ENCODE measurements at regions not wholly inside any gene's neighbourhood (a gene's known extent, or its start where the extent isn't known, plus 50 kb on each side); places are given as distances from the start of the nearest gene placed in this dataset.

DNA sequence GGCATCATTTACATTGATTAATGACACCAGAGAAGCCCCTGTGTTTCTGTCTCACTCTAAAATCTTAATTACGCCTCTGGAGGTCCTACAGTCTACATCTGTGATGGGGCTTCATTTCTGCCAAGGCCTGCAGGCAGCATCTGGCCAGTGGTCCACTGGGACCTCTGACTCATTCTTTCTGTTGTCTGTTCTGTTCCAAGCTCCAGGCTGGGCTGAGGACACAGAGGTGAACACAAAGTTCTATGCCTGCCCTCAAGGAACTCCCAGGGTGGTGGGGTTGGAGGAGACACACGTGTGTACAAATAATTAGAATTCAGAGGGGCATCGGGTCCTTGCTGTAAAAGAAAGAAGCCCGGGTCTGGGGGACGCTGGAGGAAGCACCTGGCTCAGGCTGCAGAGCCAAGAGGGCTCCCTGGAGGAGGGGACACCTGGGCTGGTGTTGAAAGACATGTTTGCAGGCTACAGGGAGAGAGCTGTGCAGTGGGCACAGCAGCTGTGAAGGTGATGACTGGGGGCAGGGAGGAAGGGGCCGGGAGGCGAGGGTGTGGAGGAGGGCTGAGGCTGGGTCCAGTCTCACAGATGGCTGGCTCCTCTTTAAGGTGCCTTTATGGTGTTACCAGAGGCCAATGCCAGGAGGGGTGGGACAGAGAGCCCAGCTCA lies 103.3 kb upstream of the PRR23E start:
- peak; percentile 58 to 93 (median 86) for DNase-seq

DNA sequence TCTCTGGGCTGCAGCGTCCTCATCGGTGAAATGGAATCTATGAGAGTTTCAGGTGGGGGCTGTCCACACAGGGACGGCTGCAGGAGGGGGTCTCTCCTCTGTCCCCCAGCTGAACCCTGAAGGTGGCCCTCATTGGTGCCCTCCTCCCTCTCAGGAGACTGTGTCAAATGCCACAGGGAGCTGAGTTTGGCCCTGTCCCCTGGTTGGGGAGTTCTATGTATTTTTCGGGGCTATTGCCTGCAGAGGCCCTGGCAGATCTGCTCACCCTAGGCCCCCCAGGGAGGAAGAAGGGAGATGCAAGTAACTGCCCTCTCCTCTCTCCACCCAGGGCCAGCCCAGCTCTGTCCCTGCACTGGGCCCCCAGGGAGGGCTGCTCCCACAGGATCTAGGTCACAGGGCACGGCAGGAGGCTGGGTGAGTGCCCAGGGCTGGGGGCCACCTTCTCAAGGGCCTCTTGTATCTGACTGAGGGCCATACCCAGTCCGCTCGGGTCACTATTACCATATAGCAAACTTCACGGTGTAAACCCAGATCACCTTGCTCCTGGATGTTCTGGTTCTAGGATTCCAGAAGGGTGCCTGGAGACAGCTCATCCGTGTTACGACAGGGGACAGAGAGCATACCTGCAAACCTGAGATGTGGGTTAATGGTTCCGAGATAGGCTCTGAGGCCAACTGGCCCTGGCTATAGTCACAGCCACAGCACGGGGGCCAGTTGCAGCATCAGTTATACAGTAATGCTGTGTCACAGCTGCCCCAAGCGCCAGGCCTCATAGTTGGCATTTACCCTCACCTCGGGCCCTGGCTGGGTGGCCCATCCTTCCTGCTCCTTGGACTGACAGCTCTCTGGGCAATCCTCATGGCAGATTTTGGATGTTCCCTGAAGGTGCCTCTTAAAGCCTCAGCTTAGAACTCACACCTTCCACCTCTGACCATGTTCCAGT lies 102.4 kb upstream of the PRR23E start:
- no peak for DNase-seq

DNA sequence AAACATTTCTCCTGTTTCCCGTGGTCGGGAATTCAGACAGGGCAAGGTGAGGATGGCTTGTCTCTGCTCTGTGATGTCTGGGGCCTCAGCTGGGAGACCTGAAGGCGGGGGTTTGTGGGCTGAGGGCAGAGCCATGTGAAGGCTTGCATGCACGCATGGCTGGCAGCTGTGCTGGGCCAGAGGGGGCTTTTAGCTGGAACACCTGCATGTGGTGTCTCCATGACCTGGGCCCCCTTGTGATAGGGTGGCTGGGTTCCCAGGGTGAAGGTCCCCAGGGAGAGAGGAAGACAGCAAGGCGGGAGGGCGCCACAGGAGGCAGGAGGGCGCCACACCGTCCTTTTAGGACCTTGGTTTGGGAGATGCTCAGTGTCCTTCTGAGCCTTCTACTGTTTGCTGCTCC lies 101.6 kb upstream of the PRR23E start:
- no peak for DNase-seq

DNA sequence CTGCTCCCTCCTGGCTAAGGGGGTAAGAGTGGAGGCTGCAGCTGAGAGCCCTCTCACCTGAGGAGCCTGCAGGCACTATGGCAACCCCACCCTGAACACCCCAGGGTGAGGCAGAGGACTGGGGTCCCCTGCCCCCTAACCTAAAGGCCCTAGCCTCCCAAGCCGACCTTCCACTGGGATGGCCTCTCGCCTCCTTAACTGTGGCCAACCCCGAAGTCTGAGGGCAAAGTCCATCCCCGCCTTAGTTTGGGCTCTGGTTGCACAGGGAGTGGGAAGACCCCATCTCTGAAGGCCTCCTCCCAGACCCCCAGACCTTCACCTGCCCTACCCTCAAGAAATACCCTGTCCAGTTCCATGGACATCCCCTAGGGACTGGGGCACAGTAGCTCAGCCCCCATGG lies 100.6 kb upstream of the PRR23E start:
- DNase-seq: no peak

DNA sequence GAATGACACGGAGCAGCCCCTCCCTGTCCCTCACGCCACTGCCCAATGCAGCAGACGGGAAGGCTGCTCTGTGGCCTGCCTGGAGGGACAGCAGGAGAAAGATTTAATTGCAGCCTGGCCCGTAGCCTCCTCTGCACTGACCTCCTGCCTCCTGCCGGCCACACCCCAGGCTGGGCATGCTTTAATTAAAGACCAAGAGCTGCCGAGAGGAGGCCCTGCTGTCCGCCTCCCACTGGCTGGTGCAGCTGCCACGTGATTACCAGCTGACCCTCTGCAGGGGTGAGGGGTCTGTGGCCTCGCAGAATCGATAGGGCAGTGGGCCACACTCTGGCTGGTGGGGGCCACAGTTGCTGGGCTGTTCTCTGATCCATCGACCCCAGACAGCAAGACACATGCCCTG lies 100.2 kb upstream of the PRR23E start:
- no peak for DNase-seq

DNA sequence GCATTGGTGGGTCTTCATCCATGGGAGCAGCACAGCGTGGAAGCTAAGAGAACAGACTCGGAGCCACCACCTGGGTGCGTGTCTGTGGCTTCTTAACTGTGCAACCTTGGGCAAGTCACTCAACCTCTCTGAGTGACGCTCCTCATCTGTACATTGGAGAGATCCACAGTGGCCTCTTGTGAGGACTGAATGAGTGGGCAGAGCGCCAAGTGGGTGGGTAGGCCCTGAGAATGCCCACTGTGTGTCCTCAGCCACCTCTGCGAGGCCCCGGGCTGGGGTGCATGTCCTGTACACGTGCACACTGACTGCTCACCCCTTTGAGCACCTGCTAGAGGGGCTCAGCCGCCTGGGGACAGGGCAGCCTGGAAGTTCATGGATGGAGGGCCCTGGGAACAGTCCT lies 99.6 kb upstream of the PRR23E start:
- DNase-seq: no peak

DNA sequence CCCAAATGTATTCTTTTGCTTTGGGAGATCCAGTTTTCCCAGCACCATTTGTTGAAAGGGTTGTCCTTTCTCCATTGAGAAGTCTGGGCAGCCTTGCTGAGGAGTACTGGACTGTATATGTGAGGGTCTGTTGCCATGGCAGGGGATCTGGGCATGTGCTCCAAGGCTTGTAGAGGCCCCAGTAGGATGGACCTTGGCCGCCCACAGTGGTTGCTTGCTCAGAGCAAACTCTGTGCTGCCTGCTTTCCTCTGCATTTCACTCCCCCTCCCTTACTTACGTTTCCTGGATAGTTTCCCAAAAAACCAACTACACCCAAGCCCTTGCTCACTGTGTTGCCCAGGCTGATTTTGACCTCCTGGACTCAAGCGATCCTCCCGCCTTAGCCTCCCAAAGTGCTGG lies 97.2 kb upstream of the PRR23E start:
- no peak for DNase-seq

DNA sequence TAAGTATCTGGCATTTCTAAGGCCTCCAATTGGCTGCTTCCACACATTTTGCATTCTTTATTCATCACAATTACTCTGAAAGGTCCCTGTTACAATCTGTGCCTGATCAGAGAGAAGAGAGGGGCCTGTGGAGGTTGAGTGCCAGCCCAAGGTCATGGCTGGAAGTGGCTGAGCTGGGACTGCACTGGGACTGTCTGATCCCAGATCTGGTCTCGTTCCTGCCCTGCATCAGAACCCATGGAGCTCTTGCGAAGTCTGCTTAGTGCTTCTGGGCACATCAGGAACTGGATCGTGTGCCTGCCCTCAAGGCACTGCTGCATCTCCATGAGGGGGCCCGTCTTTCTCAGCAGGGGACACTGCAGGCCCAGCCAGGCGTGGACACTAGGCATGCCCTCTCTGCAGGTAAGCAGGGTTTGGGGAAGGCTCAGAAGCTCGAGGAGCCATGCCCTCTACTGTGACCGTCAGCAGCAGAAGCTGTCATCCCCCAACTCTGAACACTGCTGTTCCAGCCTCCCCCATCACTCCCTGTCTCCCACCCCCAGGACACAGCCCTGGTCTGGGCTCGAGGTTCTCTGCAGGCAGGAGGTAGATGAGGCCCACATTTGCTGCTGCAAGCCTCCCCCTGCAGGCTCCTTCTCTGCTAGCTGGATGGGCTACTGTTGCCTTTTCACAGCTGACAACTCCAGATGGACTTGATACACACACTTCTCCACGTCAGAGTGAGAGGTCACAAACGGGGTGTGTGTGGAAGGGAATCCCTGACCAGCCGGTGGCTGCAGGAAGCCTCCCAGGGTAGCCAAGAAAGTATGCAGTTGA lies 96.5 kb upstream of the PRR23E start:
- DNase-seq: peak in 1 of 3 donors; percentile 55

DNA sequence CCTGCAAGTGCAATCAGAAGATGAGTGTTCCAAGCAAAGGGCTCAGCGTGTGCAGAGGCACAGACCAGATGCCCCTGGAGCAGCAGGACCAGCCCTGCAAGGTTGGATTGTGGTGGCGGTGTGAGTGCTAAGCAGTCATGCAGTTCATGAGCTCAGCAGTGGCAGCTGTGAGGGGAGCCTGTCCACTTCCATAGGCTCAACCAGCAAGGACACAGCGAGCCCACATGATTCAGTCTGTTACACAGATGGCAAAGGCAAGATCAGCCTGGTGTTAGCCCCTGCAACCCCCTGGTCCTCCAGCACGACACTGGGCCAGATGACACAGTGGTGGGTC lies 95.9 kb upstream of the PRR23E start:
- no peak for DNase-seq

DNA sequence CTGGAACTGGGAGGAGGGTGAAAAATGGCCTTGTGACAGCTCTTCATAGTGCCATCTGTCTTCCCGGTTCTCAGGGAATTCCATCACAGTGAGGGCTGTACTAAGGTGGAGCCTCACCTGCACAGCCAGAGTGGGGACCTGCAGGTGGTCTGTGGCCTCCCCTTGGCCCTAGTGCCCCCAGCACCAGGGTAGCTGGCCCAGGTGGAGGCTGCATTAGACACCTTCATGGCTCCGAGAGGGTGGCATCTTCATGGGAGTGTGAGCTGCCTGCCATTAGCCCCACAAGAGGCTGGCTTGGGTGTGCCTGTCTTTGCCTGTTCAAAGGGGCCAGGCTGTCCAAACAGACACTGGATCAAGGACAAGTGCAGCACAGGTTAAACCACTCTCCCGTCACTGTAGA lies 95.5 kb upstream of the PRR23E start:
- DNase-seq: no peak

DNA sequence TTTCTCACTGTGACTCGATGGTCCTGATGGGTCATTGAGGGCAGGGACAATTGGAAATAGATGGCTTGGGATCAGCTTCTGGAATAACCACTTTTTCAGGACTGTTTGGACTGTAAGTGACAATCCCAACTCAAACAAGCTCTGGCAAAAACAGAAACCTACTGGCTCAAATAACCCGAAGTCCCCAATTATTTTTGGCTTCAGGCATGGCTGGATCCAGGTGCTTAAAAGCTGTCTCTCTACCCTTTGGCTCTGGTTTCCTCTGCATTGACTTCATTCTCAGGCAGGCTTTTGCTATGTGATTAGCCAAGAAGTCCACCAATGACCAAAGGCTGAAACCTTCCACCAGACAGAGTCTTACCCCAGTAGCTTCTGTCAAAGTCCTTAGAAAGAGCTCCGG lies 92.9 kb upstream of the PRR23E start:
- no peak for DNase-seq

DNA sequence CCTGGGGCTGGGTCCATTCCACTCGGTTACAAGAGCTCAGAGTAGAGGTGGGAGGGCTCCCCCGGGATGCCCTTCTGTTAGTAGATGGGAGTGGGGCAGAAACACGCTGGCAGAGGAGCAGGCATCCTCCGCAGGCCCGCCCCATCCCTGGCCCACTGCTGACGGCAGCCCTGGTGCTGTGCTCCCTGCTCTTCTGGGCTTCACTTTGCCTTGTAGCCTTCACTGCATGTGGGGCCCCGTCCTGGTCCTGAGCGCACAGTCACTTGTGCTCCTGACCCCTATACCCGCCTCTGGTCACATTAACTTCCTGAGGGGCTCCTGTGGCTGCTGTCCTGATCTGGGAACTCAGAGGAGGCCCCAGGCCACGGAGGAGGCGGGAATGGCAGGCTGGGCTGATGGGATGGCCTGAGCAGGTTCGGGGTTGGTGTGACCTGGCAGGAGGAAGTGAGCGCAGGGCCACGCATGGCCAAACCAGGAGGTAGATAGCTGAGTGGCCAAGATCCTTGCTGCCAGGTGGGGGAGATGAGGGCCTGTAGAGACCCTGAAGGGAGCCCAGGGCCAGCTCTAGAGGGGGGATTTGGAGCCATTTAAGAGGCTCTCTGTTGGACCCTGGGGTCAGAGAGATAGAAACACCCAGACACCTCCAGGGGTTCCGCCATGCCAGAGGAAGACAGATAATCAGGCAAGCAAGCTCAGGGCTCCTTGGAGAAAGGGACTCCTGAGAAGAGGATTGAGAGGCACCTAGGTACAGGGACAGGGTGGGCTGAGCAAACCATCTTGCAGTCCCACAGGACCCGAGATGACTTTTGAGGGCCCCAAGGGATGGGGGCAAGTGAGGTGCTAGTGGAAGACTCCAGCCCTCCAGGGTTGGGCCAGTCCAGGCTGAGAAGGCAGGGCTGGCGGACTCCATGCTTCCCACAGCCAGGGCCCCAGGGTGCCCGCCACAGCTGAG lies 92.2 kb upstream of the PRR23E start:
- no peak for DNase-seq

DNA sequence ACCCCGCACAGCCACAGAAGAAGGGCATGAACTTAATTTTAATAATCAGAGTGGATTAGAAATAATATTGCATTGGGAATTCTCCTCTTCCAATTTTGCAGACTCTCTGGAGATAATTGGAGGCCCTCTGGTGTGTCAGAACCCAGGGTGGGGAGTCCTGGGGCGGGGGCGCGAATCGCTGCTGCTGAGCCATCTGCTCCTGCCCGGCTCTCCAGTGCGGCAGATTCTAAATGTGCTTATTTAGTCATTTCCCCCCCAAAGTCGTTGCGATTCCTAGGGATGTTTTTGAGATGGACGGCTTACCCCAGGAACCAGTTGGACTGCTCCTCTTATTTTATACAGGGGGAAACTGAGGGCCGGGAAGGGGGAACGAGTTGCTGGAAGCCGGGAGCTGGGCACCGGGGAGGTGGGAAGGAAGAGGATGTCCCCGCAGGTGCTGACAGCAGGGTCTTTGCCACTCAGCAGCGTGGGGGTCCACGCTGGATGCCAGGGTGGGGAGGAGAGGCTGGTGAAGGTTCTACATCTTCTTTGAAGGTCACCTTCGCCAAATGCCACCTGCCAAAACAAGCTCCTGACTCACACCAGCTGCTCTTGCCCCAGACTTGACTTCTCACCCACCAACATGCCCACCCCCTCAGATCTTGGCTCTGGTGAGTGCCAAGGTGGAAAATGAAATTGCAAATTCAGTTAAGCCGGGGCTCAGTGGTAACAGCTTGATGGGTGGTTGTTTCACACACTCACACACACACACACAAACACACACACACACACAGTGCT lies 91.3 kb upstream of the PRR23E start:
- DNase-seq: no peak

DNA sequence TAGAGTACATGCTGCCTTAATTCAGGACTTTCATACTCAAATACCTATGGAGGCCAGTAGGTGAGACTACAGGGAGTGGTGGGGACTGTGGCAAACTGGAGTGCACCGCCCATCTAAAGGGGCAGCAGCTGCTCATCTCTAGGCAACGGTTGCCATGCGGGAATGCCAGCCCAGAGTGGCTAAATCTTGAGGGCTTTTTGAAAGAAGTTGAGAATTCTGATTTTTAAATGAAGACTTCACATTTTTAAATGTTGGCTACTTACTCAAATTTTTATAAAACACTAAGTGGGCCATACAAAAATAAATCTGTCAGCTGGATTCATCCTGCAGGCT lies 90.8 kb upstream of the PRR23E start:
- DNase-seq: no peak

DNA sequence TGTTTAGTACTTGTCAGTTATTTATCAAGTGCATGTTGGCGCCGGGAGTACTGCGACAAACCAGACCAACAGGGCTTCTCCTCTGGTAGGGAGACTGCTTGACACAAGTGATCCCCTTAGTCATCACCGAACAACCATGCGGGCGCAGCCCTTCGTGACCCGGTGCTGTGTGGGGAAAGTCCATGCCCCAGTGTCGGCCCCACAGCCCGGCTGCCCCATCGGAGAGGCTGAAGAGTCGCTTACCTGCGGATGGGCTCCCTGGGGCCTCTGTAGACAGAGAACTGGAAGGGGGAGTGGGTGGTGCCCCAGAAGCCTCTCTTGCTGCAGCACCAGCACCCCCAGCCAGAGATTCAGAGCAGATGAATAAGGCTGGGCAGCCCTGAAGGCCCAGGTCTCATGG lies 90.3 kb upstream of the PRR23E start:
- DNase-seq: no peak

DNA sequence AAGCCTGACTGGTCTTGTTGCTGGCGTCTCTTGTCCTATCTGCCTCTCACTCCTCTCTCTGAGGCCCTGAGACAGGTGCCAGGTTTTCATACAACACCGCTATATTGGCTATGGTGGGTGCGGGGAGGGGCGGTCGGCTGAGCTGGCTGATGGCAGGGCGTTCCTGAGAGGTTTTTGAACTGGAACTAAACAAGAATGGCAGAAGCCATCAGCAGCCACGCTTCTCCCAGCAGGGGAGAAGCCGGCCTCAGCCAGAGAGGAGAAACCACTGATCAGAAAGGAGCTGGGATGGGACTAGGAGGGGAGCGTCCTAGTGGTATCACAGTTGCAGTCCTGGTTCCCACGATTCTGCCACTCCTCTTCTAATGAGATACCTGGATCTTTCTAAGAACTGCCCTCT lies 89.9 kb upstream of the PRR23E start:
- DNase-seq: no peak

DNA sequence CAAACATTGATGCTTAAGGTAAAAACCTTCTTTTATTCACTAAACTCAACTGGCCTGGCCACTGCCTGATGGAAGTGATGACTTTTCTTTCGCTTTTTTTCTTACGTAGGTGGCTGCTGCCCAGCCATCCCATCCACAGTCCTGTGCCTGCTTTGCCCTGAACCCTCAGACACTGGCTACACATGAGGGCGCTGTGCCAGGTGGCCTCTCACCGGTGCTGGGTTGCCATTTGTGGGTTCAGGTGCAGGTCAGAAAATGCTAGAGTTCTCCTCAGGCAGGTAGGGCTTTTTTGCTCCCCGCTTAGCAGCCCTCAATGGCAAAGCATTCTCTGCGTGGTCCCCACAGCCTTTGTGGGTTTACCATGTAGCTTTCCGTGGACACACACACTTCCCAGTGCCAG lies 88.3 kb upstream of the PRR23E start:
- DNase-seq: no peak

DNA sequence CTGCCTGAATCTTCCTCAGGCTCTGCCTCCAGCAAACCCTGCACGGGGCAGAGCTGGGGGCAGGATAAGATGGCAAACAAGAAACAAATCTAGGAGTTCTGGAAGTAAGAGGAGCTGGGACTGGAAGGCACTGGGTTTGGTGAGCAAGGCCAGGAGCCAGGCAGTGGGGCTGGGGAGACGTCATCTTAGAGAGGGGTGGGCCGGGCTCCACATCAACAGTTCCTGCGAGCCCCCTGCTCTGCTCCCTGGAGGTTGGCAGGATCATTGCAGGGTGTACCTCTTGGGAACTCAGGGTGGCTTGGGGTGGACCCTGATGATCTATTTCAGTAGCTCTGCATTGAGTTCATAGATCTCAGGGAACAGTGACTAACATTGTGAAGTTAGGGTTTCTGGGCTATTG lies 87.3 kb upstream of the PRR23E start:
- DNase-seq: no peak

DNA sequence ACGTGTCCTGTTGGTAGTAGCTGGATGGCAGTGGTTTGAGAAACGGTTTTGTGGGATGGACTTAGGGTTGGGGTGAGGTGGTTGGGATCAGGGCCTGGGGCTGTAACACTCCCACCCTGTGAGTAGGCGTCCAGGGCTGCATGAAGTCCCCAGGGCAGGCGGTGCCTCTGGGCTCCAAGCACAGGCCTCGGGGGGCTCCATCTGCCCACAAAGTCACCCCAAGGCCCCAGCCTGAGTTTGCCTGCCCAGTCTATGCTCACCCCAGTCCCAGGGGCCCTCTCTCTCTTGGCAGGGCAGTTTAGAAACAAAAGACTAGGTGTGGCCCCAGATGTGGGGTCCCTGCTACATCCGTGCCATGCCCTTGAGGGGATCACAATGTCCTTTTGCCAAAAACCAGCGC lies 86.9 kb upstream of the PRR23E start:
- DNase-seq: no peak

DNA sequence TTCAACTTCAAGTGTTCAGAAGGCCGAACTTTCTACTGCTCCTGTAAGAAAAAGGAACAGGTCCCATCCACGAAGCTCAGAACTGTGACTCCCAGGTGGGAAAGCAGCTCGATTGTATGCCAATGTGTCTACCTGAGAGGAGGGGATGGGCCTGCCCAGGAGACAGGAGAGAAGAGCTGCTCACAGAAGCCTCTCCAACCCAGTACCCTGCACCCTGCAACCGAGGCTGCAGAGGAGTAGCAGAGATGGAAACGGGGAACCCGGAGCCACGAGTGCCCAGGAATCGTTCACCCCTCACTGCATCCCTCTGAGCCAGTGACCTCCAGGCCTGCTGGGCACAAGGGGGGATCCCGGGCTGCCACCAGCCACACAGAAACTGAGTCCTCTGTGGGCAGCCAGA lies 86.5 kb upstream of the PRR23E start:
- no peak for DNase-seq

DNA sequence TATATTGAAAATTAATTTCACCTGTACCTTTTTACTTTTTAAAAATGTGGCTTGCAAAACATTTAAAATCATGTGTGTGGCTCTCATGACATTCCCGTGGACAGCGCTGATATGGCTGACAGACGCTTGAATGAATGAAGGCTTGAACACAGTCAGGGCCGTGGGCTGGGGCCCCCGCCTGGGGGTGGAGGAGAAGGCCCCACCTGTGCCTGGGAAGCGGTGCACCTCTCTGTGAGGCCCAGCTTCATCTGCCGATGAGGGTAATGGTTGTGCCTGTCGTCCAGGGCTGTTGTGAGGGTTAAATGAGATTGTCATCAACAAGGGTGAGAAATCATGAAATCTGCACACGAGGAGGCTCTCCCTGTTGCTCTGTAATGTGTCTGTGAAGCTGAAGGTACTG lies 85.9 kb upstream of the PRR23E start:
- DNase-seq: no peak

All from muscle of back (tissue), 3 donors.